Tibial nerve (tissue), 4 donors: ENCODE measurements at regions not wholly inside any gene's neighbourhood (a gene's known extent, or its start where the extent isn't known, plus 50 kb on each side); places are given as distances from the start of the nearest gene placed in this dataset.

Experiments
- CTCF ChIP-seq, 5 experiments: fragments of 200-600 bp in 3 of 5; fragments of 450-650 bp in 2 of 5; sonication (generic) in 3 of 5; IDR thresholded peaks; one replicate each; pipeline ENCODE4 v1.5.1; 2016 to 2019; ENCODE audit warnings: antibody characterized with exemption in 5 of 5, mild to moderate bottlenecking in 3 of 5, moderate library complexity in 2 of 5
- EP300 ChIP-seq, 2 donors: sonication (generic); formaldehyde crosslinking; IDR thresholded peaks; one replicate each; pipeline ENCODE4 v1.6.1; 2017; ENCODE audit warnings: antibody characterized with exemption in 2 of 2, mild to moderate bottlenecking in 1 of 2

GRCh38 chr6:81630719-81631118 lies 121.8 kb downstream of the TENT5A start:
- TF ChIP-seq EP300 (IDR thresholded peaks at IDR 0.05) (no peak), CTCF (IDR thresholded peaks at IDR 0.05) (no peak)
